H7 (cell line): ENCODE measurements at regions not wholly inside any gene's neighbourhood (a gene's known extent, or its start where the extent isn't known, plus 50 kb on each side); places are given as distances from the start of the nearest gene placed in this dataset.

Source experiments
- DNase-seq: peaks from one replicate; pipeline ENCODE4 v3.0.0; 2012
- H3K27me3 ChIP-seq: 2 replicates; pipeline ENCODE4 v1.6.0; 2011; ENCODE audit warnings: mild to moderate bottlenecking, low read length; ENCODE audit not compliant: control insufficient read depth, insufficient read depth
- H3K36me3 ChIP-seq: replicated peaks from 2 replicates; pipeline ENCODE4 v1.5.1; 2011; ENCODE audit warnings: low read length; ENCODE audit not compliant: control insufficient read depth, insufficient read depth
- H3K4me3 ChIP-seq: 2 replicates; pipeline ENCODE4 v1.5.1; 2011; ENCODE audit warnings: low read depth, mild to moderate bottlenecking, control low read depth, low read length, moderate library complexity; ENCODE audit not compliant: insufficient read depth

GRCh38 chr13:111961651-111962192 lies 105.2 kb upstream of the SOX1 start:
- H3K36me3 ChIP-seq: no peaks in the 10 kb centered on the region
- no peaks in the 10 kb centered on the region; the same call in 1 of the 2 replicates for H3K27me3 ChIP-seq
- DNase-seq: no peak
- no peak overlapping the region for H3K4me3 ChIP-seq

GRCh38 chr13:111962431-111962891 lies 104.5 kb upstream of the SOX1 start:
- no peak for DNase-seq
- no peak overlapping the region for H3K4me3 ChIP-seq
- no peaks in the 10 kb centered on the region for H3K27me3 ChIP-seq
- H3K36me3 ChIP-seq: no peaks in the 10 kb centered on the region

GRCh38 chr13:111963031-111963430 lies 103.9 kb upstream of the SOX1 start:
- H3K27me3 ChIP-seq: no peaks in the 10 kb centered on the region
- no peaks in the 10 kb centered on the region for H3K36me3 ChIP-seq
- H3K4me3 ChIP-seq: no peak overlapping the region
- no peak for DNase-seq

GRCh38 chr13:111964411-111965035 lies 102.4 kb upstream of the SOX1 start:
- Histone ChIP-seq H3K4me3 (no peak overlapping the region), H3K36me3 (no peaks in the 10 kb centered on the region), H3K27me3 (no peaks in the 10 kb centered on the region)
- DNase-seq: peak; percentile 15

GRCh38 chr13:111965466-111966214 lies 101.3 kb upstream of the SOX1 start:
- no peaks in the 10 kb centered on the region for H3K27me3 ChIP-seq
- no peaks in the 10 kb centered on the region for H3K36me3 ChIP-seq

GRCh38 chr13:111966933-111967332 lies 100.0 kb upstream of the SOX1 start:
- H3K36me3 ChIP-seq: no peaks in the 10 kb centered on the region
- H3K4me3 ChIP-seq: no peak overlapping the region
- H3K27me3 ChIP-seq: no peaks in the 10 kb centered on the region
- peak; percentile 24 for DNase-seq

More at GRCh38 chr13:111965466-111966214, 101.3 kb upstream of the SOX1 start:
- no peak overlapping the region for H3K4me3 ChIP-seq
- DNase-seq: peak; percentile 19

- peak; percentile 5 for DNase-seq
- no peaks in the 10 kb centered on the region for H3K27me3 ChIP-seq
- H3K36me3 ChIP-seq: no peaks in the 10 kb centered on the region
- no peak overlapping the region for H3K4me3 ChIP-seq
These were observed 99.3 kb upstream of the SOX1 start for GRCh38 chr13:111967572-111968201.

- Histone ChIP-seq H3K4me3 (no peak overlapping the region), H3K36me3 (no peaks in the 10 kb centered on the region), H3K27me3 (no peaks in the 10 kb centered on the region)
- DNase-seq: peak; percentile 7
These were observed 98.5 kb upstream of the SOX1 start for GRCh38 chr13:111968336-111969010.

GRCh38 chr13:111969551-111970135 lies 97.3 kb upstream of the SOX1 start:
- no peaks in the 10 kb centered on the region for H3K36me3 ChIP-seq
- no peak overlapping the region for H3K4me3 ChIP-seq
- H3K27me3 ChIP-seq: no peaks in the 10 kb centered on the region
- DNase-seq: no peak

- H3K36me3 ChIP-seq: no peaks in the 10 kb centered on the region
- peak; percentile 29 for DNase-seq
- no peaks in the 10 kb centered on the region for H3K27me3 ChIP-seq
- no peak overlapping the region for H3K4me3 ChIP-seq
These were observed 96.3 kb upstream of the SOX1 start for GRCh38 chr13:111970494-111971141.

- Histone ChIP-seq H3K36me3 (no peaks in the 10 kb centered on the region), H3K27me3 (no peaks in the 10 kb centered on the region), H3K4me3 (no peak overlapping the region)
- peak; percentile 68 for DNase-seq
These were observed 94.8 kb upstream of the SOX1 start for GRCh38 chr13:111971891-111972780.

- Histone ChIP-seq H3K36me3 (no peaks in the 10 kb centered on the region), H3K4me3 (no peak overlapping the region), H3K27me3 (no peaks in the 10 kb centered on the region)
- peak; percentile 56 for DNase-seq
These were observed 93.8 kb upstream of the SOX1 start for GRCh38 chr13:111973186-111973585.
